ENCODE measurements at regions not wholly inside any gene's neighbourhood (a gene's known extent, or its start where the extent isn't known, plus 50 kb on each side); places are given as distances from the start of the nearest gene placed in this dataset.
A peak's percentile ranks its signal among the peaks of the same experiment; 100 is the strongest.

DNA sequence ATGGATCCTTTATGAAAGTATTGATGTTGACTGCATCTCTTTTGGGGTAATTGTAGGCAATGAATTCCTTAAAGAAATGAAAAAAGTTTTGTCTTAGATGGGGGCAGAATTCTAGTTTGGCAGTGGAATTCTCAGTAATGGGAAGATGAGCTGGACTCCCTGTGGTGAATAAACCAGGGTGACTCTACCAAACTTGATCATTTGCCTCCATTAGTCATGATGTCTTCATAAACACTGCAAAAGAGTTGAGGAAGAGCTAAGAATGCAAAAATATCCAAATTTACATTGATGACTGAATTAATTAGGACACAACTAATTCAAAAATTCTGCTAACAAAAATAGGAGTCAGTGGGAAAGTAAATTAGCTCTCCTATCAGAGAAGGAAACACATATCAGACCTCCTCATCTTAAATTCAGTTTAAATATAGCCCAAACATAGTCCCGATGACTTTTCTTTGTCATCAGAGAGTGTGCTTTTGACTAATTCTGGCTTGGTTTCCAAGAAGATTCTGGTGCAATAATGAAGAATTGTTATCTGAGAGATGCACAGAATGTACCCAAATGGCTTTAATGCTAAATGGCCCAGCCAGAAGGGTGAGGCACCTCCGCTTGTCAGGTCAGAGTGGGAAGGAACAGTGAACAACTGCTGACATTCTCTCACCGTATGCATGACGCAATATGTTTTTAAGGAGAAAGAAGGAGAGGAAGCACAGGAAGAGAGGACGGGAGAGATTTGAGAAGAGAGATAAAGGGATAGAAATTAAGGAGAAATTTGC lies 525.1 kb downstream of the LMO4 start (continued):
- TF ChIP-seq ZNF317 (CRISPR knock-in tag; IDR thresholded peaks at IDR 0.05; ENCODE audit: borderline replicate concordance, low read depth): no peak

DNA sequence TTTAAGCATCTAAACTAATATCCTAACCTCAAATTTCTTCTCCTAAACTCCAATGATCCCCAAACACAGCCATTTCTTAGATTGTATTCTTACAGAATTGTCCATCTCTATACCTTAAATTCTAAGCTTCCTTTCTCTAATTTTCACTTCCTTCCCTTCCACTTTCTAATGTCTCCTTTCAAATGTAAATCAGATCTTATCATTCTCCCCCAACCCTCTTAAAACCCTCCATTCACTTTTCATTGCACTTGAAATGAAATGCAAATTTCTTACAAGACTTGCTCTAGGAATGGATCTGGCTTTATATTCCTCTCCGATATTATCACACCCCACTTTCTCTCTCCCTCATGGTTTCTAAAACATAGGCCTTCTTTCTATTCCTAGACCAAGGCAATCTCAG lies 534.6 kb downstream of the LMO4 start:
- POLR2A ChIA-PET: no interaction called here

DNA sequence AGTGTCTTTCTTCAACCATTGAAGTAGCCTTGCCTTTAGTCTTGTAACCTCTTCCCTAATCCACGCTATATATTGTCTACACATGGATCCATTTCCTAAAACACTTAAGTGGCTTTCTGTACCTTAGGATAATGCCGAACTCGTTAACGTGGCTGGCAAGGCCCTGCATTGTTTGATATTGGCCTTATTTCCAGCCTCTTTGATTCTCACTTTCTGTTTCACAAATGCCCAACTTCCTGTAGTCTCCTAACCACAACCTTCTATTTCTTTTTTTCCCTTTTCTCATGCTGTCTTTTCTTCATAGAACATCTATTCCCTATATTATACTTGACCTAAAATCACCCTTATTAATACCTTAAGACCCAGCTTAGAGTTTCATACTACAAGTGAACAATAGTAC lies 536.0 kb downstream of the LMO4 start:
- Mint-ChIP-seq H3K4me1 (peaks cover 46% of the 10 kb centered on the region), H3K36me3 (peaks cover 28% of the 10 kb centered on the region), H3K27me3 (ENCODE audit: low read depth) (peaks cover 3% of the 10 kb centered on the region; the same call in 1 of the 2 replicates), H3K4me3 (no peak overlapping the region), H3K27ac (no peak overlapping the region), H3K9me3 (peaks cover 30% of the 10 kb centered on the region)
- ATAC-seq: no peak
- ChIA-PET POLR2A (no interaction called here), CTCF (no interaction called here)
- DNase-seq (ENCODE audit: low spot score): no peak
- no peak for TF ChIP-seq ZNF671 (CRISPR knock-in tag; IDR thresholded peaks at IDR 0.05)
- TF ChIP-seq PREB (CRISPR knock-in tag; IDR thresholded peaks at IDR 0.05; ENCODE audit: borderline replicate concordance): no peak
- TF ChIP-seq ZNF232 (CRISPR knock-in tag; IDR thresholded peaks at IDR 0.05): no peak
- TF ChIP-seq, protein P1, sequence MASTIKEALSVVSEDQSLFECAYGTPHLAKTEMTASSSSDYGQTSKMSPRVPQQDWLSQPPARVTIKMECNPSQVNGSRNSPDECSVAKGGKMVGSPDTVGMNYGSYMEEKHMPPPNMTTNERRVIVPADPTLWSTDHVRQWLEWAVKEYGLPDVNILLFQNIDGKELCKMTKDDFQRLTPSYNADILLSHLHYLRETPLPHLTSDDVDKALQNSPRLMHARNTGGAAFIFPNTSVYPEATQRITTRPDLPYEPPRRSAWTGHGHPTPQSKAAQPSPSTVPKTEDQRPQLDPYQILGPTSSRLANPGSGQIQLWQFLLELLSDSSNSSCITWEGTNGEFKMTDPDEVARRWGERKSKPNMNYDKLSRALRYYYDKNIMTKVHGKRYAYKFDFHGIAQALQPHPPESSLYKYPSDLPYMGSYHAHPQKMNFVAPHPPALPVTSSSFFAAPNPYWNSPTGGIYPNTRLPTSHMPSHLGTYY (CRISPR knock-in tag; IDR thresholded peaks at IDR 0.05): no peak
- TF ChIP-seq, protein P2, sequence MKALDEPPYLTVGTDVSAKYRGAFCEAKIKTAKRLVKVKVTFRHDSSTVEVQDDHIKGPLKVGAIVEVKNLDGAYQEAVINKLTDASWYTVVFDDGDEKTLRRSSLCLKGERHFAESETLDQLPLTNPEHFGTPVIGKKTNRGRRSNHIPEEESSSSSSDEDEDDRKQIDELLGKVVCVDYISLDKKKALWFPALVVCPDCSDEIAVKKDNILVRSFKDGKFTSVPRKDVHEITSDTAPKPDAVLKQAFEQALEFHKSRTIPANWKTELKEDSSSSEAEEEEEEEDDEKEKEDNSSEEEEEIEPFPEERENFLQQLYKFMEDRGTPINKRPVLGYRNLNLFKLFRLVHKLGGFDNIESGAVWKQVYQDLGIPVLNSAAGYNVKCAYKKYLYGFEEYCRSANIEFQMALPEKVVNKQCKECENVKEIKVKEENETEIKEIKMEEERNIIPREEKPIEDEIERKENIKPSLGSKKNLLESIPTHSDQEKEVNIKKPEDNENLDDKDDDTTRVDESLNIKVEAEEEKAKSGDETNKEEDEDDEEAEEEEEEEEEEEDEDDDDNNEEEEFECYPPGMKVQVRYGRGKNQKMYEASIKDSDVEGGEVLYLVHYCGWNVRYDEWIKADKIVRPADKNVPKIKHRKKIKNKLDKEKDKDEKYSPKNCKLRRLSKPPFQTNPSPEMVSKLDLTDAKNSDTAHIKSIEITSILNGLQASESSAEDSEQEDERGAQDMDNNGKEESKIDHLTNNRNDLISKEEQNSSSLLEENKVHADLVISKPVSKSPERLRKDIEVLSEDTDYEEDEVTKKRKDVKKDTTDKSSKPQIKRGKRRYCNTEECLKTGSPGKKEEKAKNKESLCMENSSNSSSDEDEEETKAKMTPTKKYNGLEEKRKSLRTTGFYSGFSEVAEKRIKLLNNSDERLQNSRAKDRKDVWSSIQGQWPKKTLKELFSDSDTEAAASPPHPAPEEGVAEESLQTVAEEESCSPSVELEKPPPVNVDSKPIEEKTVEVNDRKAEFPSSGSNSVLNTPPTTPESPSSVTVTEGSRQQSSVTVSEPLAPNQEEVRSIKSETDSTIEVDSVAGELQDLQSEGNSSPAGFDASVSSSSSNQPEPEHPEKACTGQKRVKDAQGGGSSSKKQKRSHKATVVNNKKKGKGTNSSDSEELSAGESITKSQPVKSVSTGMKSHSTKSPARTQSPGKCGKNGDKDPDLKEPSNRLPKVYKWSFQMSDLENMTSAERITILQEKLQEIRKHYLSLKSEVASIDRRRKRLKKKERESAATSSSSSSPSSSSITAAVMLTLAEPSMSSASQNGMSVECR (CRISPR knock-in tag; IDR thresholded peaks at IDR 0.05; ENCODE audit: borderline replicate concordance): no peak
- no peak for TF ChIP-seq SMAD3 (CRISPR knock-in tag; IDR thresholded peaks at IDR 0.05; ENCODE audit: borderline replicate concordance)
- TF ChIP-seq GTF2I (CRISPR knock-in tag; conservative IDR thresholded peaks at IDR 0.05): no peak
- TF ChIP-seq ZNF281 (CRISPR knock-in tag; IDR thresholded peaks at IDR 0.05): no peak
- TF ChIP-seq PRRX2 (CRISPR knock-in tag; IDR thresholded peaks at IDR 0.05): no peak
- TF ChIP-seq SP1 (CRISPR knock-in tag; conservative IDR thresholded peaks at IDR 0.05): no peak

More for the DNA sequence above, 534.6 kb downstream of the LMO4 start:
- Mint-ChIP-seq H3K27me3 (ENCODE audit: low read depth) (peaks cover 3% of the 10 kb centered on the region; the same call in 1 of the 2 replicates), H3K36me3 (peaks cover 42% of the 10 kb centered on the region), H3K9me3 (peaks cover 36% of the 10 kb centered on the region), H3K4me1 (peaks cover 46% of the 10 kb centered on the region), H3K4me3 (peak overlapping the region; percentile 24), H3K27ac (peak overlapping the region; percentile 23)
- ATAC-seq: peak; percentile 47
- TF ChIP-seq FOXJ3 (CRISPR knock-in tag; IDR thresholded peaks at IDR 0.05; ENCODE audit: borderline replicate concordance) (no peak), JUN (CRISPR knock-in tag; IDR thresholded peaks at IDR 0.05) (no peak)
- TF ChIP-seq, protein P3, sequence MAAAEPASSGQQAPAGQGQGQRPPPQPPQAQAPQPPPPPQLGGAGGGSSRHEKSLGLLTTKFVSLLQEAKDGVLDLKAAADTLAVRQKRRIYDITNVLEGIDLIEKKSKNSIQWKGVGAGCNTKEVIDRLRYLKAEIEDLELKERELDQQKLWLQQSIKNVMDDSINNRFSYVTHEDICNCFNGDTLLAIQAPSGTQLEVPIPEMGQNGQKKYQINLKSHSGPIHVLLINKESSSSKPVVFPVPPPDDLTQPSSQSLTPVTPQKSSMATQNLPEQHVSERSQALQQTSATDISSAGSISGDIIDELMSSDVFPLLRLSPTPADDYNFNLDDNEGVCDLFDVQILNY (CRISPR knock-in tag; IDR thresholded peaks at IDR 0.05): no peak
- CTCF ChIA-PET: no interaction called here
- no peak for DNase-seq (ENCODE audit: low spot score)
